Tibial nerve (tissue), 4 donors: ENCODE measurements at regions not wholly inside any gene's neighbourhood (a gene's known extent, or its start where the extent isn't known, plus 50 kb on each side); places are given as distances from the start of the nearest gene placed in this dataset.

ENCODE experiments used
- DNase-seq, 2 donors: peaks; one replicate each; pipeline ENCODE4 v3.0.0-alpha.2; 2019; ENCODE audit warnings: low spot score in 2 of 2
- H3K27ac ChIP-seq, 4 donors: fragments of 200-600 bp; sonication (generic) in 3 of 4; one replicate each; pipeline ENCODE4 v1.5.1; 2017 to 2019; ENCODE audit warnings: mild to moderate bottlenecking in 1 of 4
- H3K27me3 ChIP-seq, 2 donors: fragments of 200-600 bp; sonication (generic) in 1 of 2; one replicate each; pipeline versions ENCODE4 v1.5.1 to v1.6.0; 2017 to 2019
- H3K36me3 ChIP-seq, 3 donors: fragments of 200-600 bp; sonication (generic); one replicate each; pipeline ENCODE4 v1.5.1; 2018 to 2019
- H3K4me1 ChIP-seq, 4 donors: fragments of 200-600 bp; sonication (generic) in 3 of 4; one replicate each; pipeline ENCODE4 v1.5.1; 2017 to 2019
- H3K4me3 ChIP-seq, 4 donors: fragments of 200-600 bp; sonication (generic) in 3 of 4; one replicate each; pipeline ENCODE4 v1.5.1; 2017 to 2019; ENCODE audit warnings: mild to moderate bottlenecking in 1 of 4, moderate library complexity in 1 of 4
- H3K9me3 ChIP-seq, 4 donors: fragments of 200-600 bp; sonication (generic) in 3 of 4; one replicate each; pipeline ENCODE4 v1.5.1; 2017 to 2019
- EP300 ChIP-seq, 2 donors: sonication (generic); formaldehyde crosslinking; IDR thresholded peaks; one replicate each; pipeline ENCODE4 v1.6.1; 2017; ENCODE audit warnings: antibody characterized with exemption in 2 of 2, mild to moderate bottlenecking in 1 of 2
- POLR2A ChIP-seq, 2 donors: fragments of 450-650 bp; IDR thresholded peaks; one replicate each; pipeline ENCODE4 v1.6.1; 2017; ENCODE audit warnings: antibody characterized with exemption in 2 of 2, mild to moderate bottlenecking in 2 of 2, moderate library complexity in 2 of 2
- WGBS, 2 donors: methylation state at CpG; one replicate each; pipeline ENCODE4 v1.1.5; 2018; 5-methylcytosine and 5-hydroxymethylcytosine counted together
- TF ChIP-seq, protein P1 (sequence below), 5 experiments: fragments of 200-600 bp in 3 of 5; fragments of 450-650 bp in 2 of 5; sonication (generic) in 3 of 5; IDR thresholded peaks; one replicate each; pipeline ENCODE4 v1.5.1; 2016 to 2019; ENCODE audit warnings: antibody characterized with exemption in 5 of 5, mild to moderate bottlenecking in 3 of 5, moderate library complexity in 2 of 5

DNA sequence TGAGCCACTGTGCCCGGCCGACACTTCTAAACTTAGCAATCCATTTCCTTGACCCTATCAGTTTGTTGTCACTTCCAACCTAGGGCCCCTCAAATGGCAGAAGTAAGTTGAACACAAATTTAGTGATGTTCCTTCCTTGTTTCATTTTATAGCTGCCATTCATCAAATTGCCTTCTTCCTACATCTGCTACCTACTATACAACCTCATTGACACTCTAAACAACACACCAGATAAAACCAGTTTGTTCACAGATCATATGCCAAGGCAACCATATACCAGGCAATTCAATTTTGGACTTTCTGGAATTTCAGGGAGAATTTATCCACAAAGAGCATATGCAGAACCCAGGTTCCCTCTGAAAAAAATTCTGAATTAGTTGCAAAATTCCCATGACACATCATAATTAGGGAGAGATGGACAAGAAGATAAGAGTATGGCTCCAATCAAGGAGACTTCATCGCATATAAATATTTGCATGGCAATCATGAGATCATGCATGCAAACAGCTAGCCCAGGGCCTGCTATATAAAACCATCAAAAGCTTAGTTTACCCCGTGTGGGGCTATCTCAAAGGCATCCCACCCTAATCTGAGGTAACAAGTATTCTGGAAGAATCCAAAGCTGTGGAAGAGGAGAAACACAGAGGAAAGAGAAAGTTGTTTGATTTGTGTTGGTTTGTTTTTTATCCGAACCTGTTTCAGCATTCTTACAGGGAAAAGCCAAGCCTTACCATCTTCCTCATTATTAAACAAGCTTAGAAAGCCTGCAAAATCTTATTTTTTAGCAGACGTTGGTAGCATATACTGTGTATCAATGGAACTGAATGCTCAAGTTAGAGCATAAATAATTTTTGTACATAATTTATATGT is 132.8 kb upstream of the TNFAIP3 start:
- Histone ChIP-seq H3K27ac (no peak overlapping the region), H3K27me3 (no peaks in the 10 kb centered on the region), H3K36me3 (no peaks in the 10 kb centered on the region), H3K4me1 (peaks cover 0 to 38% (median 12%) of the 10 kb centered on the region in 4 donors), H3K9me3 (no peaks in the 10 kb centered on the region), H3K4me3 (no peak overlapping the region)
- WGBS, 2 donors = 83 to 88% methylated on average over 6 of the region's 6 CpGs
- TF ChIP-seq POLR2A (IDR thresholded peaks at IDR 0.05) = no peak
- TF ChIP-seq, protein P1, sequence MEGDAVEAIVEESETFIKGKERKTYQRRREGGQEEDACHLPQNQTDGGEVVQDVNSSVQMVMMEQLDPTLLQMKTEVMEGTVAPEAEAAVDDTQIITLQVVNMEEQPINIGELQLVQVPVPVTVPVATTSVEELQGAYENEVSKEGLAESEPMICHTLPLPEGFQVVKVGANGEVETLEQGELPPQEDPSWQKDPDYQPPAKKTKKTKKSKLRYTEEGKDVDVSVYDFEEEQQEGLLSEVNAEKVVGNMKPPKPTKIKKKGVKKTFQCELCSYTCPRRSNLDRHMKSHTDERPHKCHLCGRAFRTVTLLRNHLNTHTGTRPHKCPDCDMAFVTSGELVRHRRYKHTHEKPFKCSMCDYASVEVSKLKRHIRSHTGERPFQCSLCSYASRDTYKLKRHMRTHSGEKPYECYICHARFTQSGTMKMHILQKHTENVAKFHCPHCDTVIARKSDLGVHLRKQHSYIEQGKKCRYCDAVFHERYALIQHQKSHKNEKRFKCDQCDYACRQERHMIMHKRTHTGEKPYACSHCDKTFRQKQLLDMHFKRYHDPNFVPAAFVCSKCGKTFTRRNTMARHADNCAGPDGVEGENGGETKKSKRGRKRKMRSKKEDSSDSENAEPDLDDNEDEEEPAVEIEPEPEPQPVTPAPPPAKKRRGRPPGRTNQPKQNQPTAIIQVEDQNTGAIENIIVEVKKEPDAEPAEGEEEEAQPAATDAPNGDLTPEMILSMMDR (IDR thresholded peaks at IDR 0.05) = no peak
- no peak for TF ChIP-seq EP300 (IDR thresholded peaks at IDR 0.05)
- DNase-seq = no peak

DNA sequence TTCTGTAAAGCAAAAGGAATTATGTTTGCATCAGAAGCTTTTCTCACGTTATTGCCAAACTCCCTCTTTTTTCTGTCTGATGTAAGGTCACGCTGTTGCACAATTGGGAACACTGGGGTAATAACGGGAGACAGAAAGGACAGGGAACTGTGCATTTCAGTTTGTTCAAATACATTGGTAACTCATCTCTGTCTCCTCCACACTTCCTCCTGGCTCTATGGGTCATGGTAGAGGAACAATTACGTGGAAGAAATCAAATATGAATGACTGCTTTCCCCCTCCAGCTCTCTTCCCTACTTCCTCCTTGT is 132.2 kb upstream of the TNFAIP3 start:
- H3K4me3 ChIP-seq = no peak overlapping the region
- DNase-seq = peak in 1 of 2 donors; percentile 68
- no peaks in the 10 kb centered on the region for H3K36me3 ChIP-seq
- no peaks in the 10 kb centered on the region for H3K9me3 ChIP-seq
- WGBS, 2 donors = 62 to 76% methylated on average over 4 of the region's 4 CpGs
- no peak overlapping the region for H3K27ac ChIP-seq
- TF ChIP-seq POLR2A (IDR thresholded peaks at IDR 0.05) (no peak), EP300 (IDR thresholded peaks at IDR 0.05) (peak in 1 of 2 donors; percentile 91)
- peaks cover 0 to 38% (median 11%) of the 10 kb centered on the region in 4 donors for H3K4me1 ChIP-seq
- no peaks in the 10 kb centered on the region for H3K27me3 ChIP-seq

DNA sequence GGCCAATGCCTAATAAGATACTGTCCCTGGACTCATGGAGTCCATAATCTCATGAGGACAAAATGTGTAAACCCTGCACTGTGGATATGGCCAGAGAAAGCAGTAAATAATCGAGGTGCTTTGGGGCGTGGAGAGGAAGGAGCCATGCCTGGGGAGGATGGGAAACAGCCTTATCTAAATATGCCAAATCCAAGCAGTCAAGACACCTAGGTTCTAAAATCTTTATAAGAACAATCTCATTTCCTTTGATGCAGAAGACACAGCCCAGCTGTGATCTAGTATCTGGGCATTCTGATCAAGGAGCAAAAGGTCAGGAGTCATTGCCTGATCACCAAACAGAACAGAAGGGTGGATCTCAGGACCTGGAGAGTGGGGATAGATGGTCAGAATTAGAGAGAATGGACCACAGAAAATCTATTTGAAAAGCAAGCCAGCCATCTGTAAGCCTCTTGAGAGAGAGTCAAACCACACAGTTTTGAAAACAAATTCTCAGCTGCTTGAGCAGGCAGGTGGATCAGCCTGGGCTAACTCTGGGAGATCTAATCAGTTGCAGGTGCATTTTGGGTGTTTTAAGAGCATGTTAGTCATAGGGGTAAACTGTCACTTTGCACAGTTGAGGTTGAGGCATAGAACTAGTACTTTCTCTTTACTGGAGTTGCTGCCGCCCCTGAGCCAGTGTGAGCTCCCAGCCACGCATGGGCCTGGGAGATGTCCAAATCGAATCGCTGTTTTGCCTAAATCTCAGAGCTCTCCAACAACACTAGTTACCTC is 130.8 kb upstream of the TNFAIP3 start:
- H3K36me3 ChIP-seq = no peaks in the 10 kb centered on the region
- 72 to 80% methylated on average over 6 of the region's 6 CpGs for WGBS, 2 donors
- TF ChIP-seq POLR2A (IDR thresholded peaks at IDR 0.05) (no peak), EP300 (IDR thresholded peaks at IDR 0.05) (no peak)
- TF ChIP-seq, protein P1 (IDR thresholded peaks at IDR 0.05) = no peak
- peaks cover 0 to 38% (median 11%) of the 10 kb centered on the region in 4 donors for H3K4me1 ChIP-seq
- H3K4me3 ChIP-seq = no peak overlapping the region
- H3K27me3 ChIP-seq = no peaks in the 10 kb centered on the region
- H3K27ac ChIP-seq = peak overlapping the region in 2 of 4 donors; percentile 2 to 53
- H3K9me3 ChIP-seq = no peaks in the 10 kb centered on the region
- no peak for DNase-seq

DNA sequence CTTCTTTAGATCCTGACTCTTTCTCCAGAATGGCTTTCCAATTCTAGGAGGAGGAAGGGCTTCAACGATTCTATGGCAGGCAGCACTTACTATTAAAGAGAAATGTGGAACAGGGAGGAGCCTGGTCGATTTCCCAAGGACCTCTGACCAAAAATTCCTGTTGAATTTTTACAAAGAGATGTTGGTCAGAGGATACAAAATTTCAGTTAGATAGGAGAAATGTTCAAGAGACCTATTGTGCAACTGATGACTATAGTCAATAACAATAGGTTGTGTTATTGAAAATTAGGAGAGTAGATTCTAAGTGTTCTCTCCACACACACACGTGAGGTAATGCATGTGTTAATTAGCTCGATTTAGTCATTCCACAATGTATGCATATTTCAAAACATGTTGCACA is 130.1 kb upstream of the TNFAIP3 start:
- Histone ChIP-seq H3K27ac (peak overlapping the region in 2 of 4 donors; percentile 2 to 53), H3K9me3 (no peaks in the 10 kb centered on the region), H3K36me3 (no peaks in the 10 kb centered on the region), H3K4me3 (no peak overlapping the region), H3K4me1 (peaks cover 0 to 32% (median 9%) of the 10 kb centered on the region in 4 donors), H3K27me3 (no peaks in the 10 kb centered on the region)
- WGBS, 2 donors = 51 to 61% methylated on average over 4 of the region's 4 CpGs
- no peak for TF ChIP-seq EP300 (IDR thresholded peaks at IDR 0.05)
- TF ChIP-seq, protein P1 (IDR thresholded peaks at IDR 0.05) = no peak
- no peak for TF ChIP-seq POLR2A (IDR thresholded peaks at IDR 0.05)
- DNase-seq = no peak

DNA sequence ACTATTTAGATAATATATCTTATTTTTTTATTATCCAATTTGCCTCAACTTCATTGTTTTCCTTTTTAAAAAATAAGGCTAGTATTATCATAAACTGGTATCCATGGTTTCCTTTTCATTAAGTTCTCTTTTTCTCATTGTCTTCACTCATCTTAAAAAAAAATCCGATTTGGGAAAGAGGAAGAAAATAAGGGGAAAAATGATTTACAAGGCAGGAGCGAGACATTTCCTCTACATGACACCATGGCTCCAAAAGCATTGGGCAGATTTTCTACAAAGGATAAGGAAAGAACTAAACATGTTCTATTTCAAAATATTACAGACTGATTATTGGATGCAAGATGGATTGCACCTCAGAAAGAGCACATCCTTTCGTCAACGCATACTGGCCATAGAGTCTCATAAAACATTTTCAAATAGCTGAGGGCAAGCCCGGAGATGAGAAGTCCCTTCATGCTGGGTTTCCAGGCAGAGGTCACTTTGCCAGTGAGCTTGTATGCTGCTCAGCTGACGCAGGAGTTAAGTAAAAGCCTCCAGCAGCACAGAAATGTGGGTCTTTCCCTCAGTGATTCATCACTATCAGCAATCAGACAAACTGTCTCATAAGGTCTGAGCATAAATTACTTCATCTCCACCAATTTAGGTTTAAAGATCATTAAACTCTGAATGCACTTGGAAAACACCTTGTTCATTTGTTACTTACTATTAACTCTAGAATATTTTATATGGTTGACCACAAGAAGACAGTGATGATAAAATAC is 129.0 kb upstream of the TNFAIP3 start:
- H3K4me3 ChIP-seq = no peak overlapping the region
- no peaks in the 10 kb centered on the region for H3K36me3 ChIP-seq
- no peaks in the 10 kb centered on the region for H3K27me3 ChIP-seq
- no peak for DNase-seq
- H3K9me3 ChIP-seq = no peaks in the 10 kb centered on the region
- peaks cover 0 to 23% (median 9%) of the 10 kb centered on the region in 4 donors for H3K4me1 ChIP-seq
- TF ChIP-seq EP300 (IDR thresholded peaks at IDR 0.05) (no peak), POLR2A (IDR thresholded peaks at IDR 0.05) (no peak)
- TF ChIP-seq, protein P1 (IDR thresholded peaks at IDR 0.05) = no peak
- 66% methylated on average over 6 of the region's 6 CpGs for WGBS, 2 donors
- no peak overlapping the region for H3K27ac ChIP-seq
